Left ventricle myocardium superior (tissue), 1 donor: ENCODE measurements at regions not wholly inside any gene's neighbourhood (a gene's known extent, or its start where the extent isn't known, plus 50 kb on each side); places are given as distances from the start of the nearest gene placed in this dataset.

Experiments used
- ATAC-seq: fragments of 200-7000 bp; cut with Tn5 transposase; one replicate; pipeline ENCODE4 v1.9.1; 2020; ENCODE audit warnings: mild to moderate bottlenecking, moderate library complexity
- DNase-seq: peaks from one replicate; pipeline ENCODE4 v3.0.0-alpha.2; 2020
- intact Hi-C: fragments of 100-400 bp; cut with micrococcal nuclease; formaldehyde crosslinking; loops from one replicate; pipeline ENCODE4 v1.11.0; 2022
- donor health status: DM: no; HTN: yes; CAD: no; lungs with severe emphysema.

DNA sequence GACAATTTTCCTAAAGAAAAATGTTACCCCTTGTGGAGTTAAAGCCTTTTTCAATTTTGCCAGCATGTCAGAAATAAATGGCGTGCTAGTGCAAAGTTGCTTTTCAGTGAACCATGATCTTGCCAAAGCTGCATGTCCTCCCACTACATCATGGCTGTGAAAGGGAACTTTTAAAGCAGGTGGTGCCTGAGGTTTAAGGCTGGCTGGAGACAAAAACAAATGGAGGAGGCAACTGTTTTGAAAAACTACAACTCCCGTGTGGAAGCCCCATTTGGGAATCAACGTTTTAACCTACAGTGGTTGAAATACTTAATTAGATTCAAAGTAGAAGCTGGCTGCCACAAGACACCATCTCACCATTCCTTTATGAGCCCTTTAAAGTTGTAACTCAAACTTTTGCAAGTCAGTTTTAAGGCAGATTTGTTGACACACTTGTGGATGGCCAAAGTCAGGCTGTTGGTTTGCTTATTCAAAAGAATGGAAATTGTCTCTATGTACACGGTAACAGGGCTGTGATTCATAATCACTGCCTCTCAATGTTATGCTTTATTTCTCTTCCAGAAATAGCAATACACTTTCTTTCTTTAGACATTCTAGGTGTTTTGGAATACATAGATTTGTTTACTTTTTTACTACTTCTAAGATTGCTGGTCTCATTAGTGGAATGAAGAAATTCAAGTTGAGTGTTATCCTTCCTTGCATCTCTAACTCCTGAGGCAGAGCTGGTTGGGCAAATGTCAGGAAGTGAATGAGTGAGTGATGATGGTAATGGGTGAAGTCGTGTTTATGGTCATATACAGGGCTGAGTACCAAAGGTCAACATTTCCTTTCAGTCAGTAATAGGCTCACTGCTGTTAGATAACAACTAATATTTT lies 196.4 kb upstream of the GMDS start:
- DNase-seq (no peak), ATAC-seq (no peak)
- intact Hi-C loops, result no loop called here

DNA sequence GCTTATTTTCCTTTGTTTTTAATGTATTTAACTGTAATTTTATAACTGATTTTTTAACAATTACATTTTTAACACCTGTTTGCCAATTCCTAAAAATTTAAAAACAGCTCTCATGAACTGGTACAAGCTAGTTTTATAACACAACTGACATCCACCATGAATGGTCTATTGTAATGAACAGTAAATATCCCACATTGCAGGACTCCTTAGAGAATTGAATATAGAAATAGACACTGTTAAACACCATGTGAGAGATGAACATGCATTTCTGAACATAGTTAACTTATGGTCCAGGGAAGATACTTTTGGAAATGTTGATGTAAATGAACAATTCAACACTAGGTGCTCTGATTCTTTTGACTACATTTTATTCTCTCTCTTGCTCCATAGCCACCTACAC lies 195.1 kb upstream of the GMDS start:
- ATAC-seq (no peak), DNase-seq (no peak)
- intact Hi-C loops, result no loop called here

DNA sequence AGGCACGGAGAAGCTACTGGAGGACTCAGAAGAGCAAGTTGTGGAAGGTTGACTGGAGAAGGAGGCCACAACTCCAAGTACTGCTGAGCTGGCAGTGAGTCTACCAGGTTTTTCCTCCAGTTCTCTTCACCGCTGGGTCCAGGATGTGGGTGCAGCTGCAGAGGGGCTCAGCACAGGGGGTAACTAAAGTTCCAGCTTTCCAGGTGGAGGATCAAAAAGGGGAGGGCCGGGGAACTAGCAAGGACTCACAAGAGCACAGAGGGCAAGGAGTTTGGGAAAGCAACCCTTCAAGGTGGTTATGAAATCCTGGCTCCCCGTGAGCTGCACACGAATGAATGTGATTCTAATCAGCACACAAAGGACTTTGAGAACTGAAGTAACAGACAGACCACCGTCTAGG lies 194.2 kb upstream of the GMDS start:
- ATAC-seq (no peak), DNase-seq (no peak)
- intact Hi-C loops, result no loop called here

DNA sequence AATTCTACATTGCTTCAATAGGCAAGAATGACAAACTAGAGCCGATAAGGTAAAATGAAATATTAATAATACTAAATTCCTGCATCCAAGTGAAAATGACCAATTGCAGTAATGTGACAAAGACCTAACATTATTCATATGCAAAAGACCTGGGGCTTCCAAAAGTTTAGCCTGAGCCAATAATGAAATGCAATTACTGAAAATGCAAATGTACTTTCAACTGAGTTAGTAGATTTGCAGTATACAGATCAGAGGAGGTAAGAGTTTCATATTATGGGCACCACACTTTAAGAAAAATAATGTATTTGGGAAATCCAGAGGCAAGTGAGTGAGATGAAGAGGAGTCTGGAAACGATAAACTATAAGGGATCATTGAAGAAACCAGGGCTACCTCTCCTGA lies 193.7 kb upstream of the GMDS start:
- no peak for DNase-seq
- intact Hi-C loops, result no loop called here
- no peak for ATAC-seq

DNA sequence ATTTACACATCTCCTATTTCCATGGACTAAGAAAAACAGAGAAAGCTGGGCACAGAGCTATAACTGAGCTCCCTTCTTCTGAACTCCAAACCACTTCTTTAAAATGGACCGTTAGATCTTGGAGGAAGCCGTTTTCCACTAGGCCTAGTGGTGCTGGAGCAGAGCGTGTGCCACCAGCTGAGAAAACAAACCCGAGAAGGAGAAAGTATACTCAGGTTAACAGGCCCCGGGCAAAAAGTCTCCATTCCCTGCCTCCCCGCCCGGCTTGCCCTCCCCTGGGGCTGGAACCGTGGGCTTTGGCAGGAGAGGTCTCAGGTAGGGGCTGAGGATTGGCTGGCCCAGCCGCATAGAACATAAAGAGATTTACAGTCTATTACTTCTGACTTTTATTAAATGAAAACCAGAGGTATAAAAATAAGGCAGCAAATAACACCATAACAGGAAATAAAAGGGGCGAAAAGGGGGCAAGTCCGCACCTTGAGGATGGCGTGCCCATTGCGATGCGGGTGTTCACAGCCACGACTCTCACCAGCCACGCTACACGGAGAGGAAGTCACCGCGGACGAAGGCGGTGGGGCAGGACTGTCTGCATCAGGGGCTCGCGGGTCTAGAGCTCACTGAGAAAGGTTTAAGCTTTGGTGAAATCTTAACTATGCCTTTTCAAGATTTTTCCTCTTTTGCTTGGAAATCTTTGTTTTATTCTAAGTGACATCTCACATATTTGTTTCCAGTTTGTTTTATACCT lies 191.2 kb upstream of the GMDS start:
- ATAC-seq, result no peak
- DNase-seq, result no peak
- intact Hi-C loops, result no loop called here

DNA sequence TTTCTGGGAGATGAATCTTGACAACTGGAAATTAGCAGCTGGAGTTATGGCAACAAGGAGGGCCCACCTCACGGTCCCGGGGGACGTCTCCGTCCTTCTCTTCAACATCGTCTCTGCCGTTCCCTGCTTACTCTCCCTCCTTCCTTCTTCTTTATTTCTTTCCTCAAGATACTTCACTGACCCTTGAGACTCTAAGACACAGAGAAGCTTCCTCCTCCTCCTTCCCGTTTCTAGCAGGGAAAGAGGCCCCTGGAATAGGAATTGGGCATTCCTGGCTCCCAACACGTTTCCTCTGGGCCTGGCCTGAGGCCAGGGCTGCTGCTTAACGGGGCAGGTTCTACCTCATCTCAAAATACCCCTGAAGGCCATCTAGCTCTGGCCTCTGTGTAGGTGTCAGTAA lies 189.9 kb upstream of the GMDS start:
- no peak for ATAC-seq

DNA sequence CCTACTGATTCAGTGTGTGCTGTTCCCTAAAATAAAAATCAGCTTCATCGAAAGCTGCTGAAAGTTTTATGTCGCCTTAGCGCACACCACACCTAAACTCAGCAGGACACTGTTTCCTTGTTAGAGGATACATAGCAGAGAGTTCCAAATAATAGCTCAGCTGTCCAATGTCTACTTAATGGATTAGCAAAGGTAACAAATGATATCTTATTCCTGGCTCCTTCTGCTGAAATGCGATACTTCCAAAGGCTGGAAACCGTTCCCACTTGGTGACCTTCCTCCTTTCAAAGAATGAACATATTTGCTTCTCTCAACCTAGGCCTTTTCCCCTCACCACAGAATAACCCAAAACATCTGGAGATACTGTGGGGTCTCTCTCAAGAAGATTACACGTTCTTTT lies 189.5 kb upstream of the GMDS start:
- no peak for DNase-seq
- intact Hi-C loops, result no loop called here
- no peak for ATAC-seq

More for the DNA sequence above, 189.9 kb upstream of the GMDS start:
- DNase-seq, result no peak
- intact Hi-C loops, result no loop called here

DNA sequence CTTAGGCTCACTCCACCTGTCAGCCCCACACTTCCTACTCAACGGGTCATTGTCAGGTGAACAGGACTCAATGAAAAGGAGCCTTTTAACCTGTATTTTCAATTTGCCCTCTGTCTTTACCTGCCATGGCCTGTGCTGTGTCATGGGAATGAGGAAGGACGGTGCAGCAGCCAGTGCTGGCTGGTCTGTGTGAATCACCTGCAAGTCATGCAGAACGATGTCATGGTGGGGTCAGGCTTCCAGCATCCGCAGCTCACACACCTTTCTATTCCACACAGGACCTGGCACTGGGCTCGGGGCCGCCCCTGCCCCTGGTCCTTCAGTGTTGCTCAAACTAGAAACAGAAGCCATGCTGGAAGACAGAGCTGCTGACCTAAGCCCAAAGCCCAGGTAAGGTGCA lies 188.7 kb upstream of the GMDS start:
- intact Hi-C loops, result no loop called here
- ATAC-seq (no peak), DNase-seq (no peak)

DNA sequence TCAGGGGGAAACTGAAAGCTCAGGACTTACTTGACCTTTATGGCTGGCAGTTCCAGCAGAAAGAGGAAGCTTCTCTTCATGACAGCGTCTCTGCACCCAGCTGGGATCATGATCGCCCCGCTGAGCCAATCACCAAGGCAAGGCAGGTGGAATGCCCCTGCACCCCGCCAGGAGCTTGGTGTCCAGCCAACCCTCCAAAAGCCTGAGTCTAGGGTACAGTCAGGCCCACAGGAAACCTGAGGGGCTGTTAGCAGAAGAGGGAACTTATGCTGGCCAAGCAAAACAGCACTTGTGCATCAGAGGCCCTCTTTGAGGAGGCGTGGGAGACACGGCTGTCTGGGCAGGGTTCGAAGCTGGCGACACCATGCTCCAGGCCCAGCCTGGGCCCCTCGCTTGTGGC lies 188.3 kb upstream of the GMDS start:
- ATAC-seq (no peak), DNase-seq (no peak)
- intact Hi-C loops, result no loop called here

DNA sequence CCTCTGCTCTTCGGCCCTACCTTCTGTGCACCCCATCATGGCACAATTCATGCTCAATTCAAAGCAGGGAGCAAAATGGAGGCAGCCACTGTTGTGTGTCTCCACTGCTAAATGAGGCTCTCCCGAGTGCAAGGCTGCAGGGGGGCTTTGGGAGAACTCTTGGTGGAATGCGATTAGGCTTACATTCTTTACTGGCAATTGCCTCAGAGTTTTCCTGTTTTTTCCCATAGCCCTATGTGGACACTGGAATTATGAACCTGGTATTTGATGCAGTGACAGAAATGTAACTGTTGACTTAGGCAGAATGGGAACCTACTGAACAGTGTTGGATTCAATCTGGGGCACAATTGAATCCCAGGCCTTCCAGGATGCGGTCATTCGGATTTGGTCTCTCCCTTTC lies 187.9 kb upstream of the GMDS start:
- DNase-seq, result no peak
- no peak for ATAC-seq
- intact Hi-C loops, result no loop called here

DNA sequence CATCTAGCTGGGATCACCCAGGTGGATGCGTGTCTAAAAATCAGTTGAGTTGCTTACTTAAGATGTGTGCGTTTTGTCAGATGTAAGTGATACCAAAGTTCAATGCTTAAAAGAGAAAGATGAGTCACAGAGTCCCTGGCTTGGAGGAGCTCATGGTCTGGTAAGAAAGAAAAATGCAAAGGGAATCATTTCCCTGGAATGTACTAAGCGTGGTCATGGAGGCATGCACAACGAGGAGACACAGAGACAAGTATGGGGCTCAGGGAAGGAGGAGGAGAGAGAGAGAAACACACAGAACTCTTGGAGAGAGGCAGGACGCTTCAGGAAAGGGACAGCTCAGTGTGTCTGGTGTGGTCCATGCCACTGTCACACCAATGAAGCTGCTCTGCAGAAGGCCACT lies 186.9 kb upstream of the GMDS start:
- intact Hi-C loops, result no loop called here
- ATAC-seq, result no peak
- DNase-seq, result no peak

DNA sequence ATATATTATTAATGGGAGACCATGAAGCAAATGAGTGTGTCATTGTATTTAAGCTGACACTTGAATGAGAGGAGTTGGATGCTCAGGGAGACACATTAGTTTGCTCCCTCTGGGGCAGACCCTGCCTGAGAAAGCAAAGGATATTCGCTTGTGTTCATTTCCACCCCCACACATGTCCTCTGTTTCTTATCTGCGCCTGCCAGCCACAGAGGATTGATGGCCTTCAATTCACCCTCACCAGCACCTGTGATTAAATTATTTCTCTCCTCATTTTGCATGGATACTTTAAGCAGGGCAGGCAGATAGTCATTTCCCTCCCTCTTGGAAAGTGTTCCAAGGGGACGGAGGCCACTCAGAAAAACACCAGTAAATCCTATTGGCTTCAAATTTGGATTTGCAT lies 185.2 kb upstream of the GMDS start:
- DNase-seq, result no peak
- intact Hi-C loops, result no loop called here
- ATAC-seq, result no peak

DNA sequence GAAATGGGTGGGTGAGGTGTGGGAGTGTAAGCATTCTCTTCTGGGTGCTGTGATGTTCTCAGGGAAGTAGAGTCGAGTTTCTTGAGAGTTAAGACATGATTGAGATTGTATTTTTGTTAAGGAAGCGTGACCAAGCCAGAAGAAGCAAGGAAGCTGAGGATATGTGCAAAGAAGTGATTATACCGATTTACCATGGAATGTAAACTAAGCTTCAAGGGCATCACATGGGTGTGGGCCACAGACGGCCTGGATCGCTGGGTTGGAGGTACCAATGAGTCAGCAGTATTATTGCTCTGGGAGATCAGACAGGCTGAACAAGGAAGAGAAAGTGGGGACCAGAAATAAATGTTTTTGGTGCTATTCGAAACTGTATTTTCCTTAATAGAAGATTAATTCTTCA lies 184.1 kb upstream of the GMDS start:
- DNase-seq, result no peak
- intact Hi-C loops, result no loop called here
- no peak for ATAC-seq

DNA sequence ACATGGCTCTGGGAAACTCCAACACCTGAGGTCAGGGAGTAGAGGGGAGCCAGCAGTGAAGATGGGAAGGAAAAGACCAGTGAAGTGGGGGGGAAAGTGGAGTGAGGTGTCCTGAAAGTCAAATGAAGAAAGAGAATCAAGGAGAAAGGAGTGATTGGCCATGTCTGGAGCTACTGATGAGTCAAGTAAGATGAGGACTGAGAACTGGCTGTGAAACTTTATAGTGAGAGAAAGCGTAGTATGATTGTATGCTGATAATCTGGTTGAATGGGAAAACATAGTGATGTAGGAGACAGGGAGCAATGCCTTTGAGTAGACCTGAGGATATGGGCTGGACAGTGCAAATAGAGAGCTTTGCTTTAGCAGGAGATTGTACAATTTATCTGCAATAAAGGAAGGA lies 183.6 kb upstream of the GMDS start:
- no peak for DNase-seq
- no peak for ATAC-seq
- intact Hi-C loops, result no loop called here

DNA sequence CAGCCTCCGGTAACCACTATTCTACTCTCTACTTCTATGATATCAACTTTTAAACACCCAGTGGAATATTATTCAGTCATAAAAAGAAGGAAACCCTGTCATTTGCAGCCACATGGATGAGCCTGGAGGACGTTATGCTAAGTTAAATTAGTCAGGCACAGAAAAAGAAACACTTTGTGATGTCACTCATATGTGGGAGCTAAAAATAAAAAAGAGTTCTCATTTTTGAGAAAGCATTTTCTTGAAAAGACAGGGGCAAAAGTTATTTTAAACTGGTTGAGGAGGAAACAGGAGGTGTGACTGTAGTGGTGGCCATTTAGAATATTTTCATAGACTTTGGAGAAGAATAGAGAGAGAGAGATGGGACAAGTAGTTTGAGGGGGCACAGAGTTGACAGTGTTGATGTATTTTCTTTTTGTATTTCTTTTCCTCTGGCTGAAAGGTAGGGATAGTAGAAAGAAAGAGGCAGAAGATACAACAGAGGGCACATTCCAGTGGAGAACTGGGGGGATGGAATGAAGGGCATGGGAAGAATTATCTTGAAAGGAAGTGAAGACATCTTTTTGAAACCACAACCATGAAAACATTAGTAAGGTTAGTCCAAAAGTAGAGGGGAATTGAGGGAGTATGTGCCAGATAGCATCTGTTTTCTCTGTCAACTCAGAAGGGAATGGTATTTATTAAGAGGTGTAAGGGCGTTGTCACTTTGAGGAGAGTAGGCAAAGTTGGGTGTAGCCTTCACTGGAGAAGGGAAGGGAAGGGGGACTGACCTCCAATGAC lies 181.3 kb upstream of the GMDS start:
- no peak for DNase-seq
- intact Hi-C loops, result no loop called here
- ATAC-seq, result no peak

DNA sequence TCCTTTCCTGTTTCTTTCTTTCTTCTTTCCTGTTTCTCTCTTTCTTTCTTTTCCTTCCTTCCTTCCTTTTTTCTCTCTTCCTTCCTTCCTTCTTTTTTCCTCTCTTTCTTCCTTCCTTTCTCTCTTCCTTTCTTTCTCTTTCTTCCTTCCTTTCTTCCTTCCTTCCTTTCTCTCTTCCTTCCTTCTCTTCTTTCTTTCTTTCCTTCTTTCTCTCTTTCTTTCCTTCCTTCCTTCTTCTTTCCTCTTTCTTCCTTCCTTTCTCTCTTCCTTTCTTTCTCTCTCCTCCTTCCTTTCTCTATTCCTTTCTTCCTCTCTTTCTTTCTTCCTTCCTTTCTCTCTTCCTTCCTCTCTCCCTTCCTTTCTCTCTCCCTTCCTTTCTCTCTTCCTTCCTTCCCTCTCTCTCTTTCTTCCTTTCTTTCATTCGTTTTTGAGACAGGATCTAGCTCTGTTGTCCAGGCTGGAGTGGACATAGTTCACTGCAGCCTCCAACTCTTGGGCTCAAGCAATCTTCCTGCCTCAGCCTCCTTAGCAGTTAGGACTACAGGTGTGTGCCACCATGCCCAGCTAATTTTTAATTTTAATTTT lies 170.8 kb upstream of the GMDS start:
- no peak for DNase-seq
- intact Hi-C loops, result no loop called here
- no peak for ATAC-seq

DNA sequence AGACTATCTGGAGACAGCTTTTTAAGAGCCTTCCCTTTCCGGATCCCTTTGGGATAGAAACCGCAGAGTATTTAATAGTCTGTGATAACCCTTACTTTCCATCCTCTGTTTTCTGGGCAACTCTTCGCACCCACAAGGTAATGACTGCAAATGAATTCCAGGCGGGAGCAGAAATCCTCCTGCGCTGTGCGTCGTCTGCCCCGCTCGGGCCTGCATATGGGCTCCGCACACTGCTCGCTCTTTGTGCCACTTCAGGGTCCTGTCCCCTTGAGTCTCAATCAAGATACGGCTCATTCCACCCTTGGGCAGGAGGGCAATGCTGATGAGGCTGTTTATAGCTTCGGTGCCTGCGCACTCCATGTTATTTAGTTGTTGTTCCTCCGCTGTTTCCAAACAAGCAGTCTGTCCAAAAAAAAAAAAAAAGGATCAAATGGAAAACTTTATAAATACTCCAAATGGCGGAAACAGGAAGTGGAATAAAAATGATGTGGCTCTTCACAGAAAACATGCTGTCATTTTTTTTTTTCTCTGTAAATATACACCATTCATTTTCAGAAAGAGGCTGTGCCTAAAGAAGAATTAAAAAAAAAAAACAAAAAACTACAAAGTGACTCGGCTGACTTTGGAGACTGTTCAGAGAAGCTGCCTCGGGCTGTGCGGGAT lies 169.6 kb upstream of the GMDS start:
- intact Hi-C loops, result no loop called here
- ATAC-seq (no peak), DNase-seq (no peak)

DNA sequence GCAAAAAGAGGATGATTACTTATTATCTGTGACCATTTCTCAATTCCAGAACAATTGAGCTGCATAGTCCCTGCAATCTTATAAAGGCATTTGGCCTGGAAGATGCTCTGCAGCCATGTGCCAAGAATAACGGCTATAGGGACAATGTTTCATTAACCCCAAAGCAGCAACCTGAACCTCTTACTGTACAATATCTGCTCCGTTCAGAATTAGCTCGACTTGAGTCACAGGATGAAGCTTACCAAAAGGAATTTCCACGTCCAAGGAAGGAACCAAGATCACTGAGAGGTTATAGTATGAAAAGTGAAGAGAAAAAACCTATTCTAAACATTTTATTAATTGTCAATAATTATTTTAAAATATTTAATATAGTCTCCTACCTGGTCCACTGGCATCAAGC lies 167.3 kb upstream of the GMDS start:
- intact Hi-C loops, result no loop called here
- DNase-seq, result no peak
- no peak for ATAC-seq

DNA sequence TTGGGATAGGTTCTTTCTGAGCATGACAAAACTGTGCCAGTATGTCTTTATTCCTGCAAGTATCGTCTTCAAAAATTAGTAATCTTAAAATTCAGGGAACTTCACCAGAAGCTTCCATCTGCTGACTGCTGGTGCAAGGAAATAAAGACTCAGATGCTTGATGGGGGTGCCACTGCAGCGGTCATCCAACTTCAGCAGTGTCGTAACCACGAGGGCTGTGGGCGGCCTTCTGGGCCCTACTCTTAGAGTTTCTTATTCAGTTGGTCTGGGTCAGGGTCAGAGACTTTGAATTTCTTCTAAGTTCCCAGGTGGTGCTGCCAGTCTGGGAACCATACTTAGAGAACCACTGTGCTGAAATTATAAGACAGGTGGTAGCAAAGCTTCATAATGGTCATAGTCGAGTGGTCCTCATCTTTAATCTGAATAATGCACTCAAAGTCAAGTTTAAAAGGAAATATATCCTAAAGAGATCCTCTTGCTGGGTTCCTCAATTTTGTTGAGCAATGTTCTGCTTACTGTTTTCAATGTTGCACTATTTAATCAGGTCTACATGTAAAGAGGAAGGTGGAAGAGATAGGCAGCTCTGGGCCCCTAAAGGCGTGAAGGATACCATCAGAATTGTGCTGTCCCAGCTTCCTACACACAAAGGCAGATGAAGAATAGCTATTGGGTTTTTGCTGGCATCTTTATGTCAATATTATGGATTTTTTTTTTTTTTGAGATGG lies 165.4 kb upstream of the GMDS start:
- intact Hi-C loops, result no loop called here
- no peak for DNase-seq
- ATAC-seq, result no peak
